Neural progenitor cell (in vitro differentiated cells): ENCODE measurements at regions not wholly inside any gene's neighbourhood (a gene's known extent, or its start where the extent isn't known, plus 50 kb on each side); places are given as distances from the start of the nearest gene placed in this dataset.
"Not testable (repeated sequence)": the region's sequence is repeated elsewhere in the genome, so short reads cannot be mapped to it uniquely, and the experiment has no call there.

Experiments used
- DNase-seq: peaks from one replicate; pipeline ENCODE4 v3.0.0-alpha.2; 2016; ENCODE audit warnings: low spot score
- H2AFZ ChIP-seq: fragments of 200-600 bp; sonication (generic); replicated peaks from 2 replicates; pipeline ENCODE4 v1.6.1; 2016; ENCODE audit warnings: antibody characterized with exemption
- H3F3A ChIP-seq: fragments of 200-600 bp; sonication (generic); 2 replicates; pipeline ENCODE4 v1.6.1; 2016; ENCODE audit warnings: antibody characterized with exemption, low read depth
- H3K27ac ChIP-seq: fragments of 200-600 bp; sonication (generic); 2 replicates; pipeline ENCODE4 v1.5.1; 2016; ENCODE audit warnings: mild to moderate bottlenecking
- H3K27me3 ChIP-seq: fragments of 200-600 bp; sonication (generic); 2 replicates; pipeline ENCODE4 v1.6.1; 2016; ENCODE audit warnings: mild to moderate bottlenecking, moderate library complexity
- H3K36me3 ChIP-seq: fragments of 200-600 bp; sonication (generic); 2 replicates; pipeline ENCODE4 v1.5.1; 2016
- H3K4me1 ChIP-seq: fragments of 200-600 bp; sonication (generic); 2 replicates; pipeline ENCODE4 v1.6.1; 2016; ENCODE audit warnings: mixed run types
- H3K4me2 ChIP-seq: fragments of 200-600 bp; sonication (generic); 2 replicates; pipeline ENCODE4 v1.6.1; 2016
- H3K4me3 ChIP-seq: fragments of 200-600 bp; sonication (generic); 2 replicates; pipeline ENCODE4 v1.5.1; 2016
- H3K79me2 ChIP-seq: fragments of 200-600 bp; sonication (generic); 2 replicates; pipeline ENCODE4 v1.6.1; 2016; ENCODE audit warnings: low read depth
- H3K9ac ChIP-seq: fragments of 200-600 bp; sonication (generic); 2 replicates; pipeline ENCODE4 v1.6.1; 2016
- H3K9me3 ChIP-seq: fragments of 200-600 bp; sonication (generic); 2 replicates; pipeline ENCODE4 v1.5.1; 2016; ENCODE audit warnings: low read depth
- H4K20me1 ChIP-seq: fragments of 200-600 bp; sonication (generic); 2 replicates; pipeline ENCODE4 v1.6.1; 2016; ENCODE audit warnings: low read depth
- H3K27ac Mint-ChIP-seq: 3 replicates; pipeline ENCODE4 v1.8.0; 2021; ENCODE audit warnings: mixed read lengths
- H3K27me3 Mint-ChIP-seq: 2 replicates; pipeline ENCODE4 v1.8.0; 2022; ENCODE audit warnings: low read depth, mild to moderate bottlenecking, inconsistent platforms, moderate library complexity, mixed read lengths; ENCODE audit not compliant: insufficient read depth
- H3K36me3 Mint-ChIP-seq: 3 replicates; pipeline ENCODE4 v1.8.0; 2021; ENCODE audit warnings: mixed read lengths
- H3K4me1 Mint-ChIP-seq: 3 replicates; pipeline ENCODE4 v1.8.0; 2021; ENCODE audit warnings: mixed read lengths
- H3K4me3 Mint-ChIP-seq: 3 replicates; pipeline ENCODE4 v1.8.0; 2021; ENCODE audit warnings: mild to moderate bottlenecking, moderate library complexity, mixed read lengths
- H3K9me3 Mint-ChIP-seq: 3 replicates; pipeline ENCODE4 v1.8.0; 2020; ENCODE audit warnings: mixed read lengths
- CTCF ChIP-seq: fragments of 200-600 bp; sonication (generic); IDR thresholded peaks from 2 replicates; pipeline ENCODE4 v1.5.1; 2017; ENCODE audit warnings: antibody characterized with exemption, mild to moderate bottlenecking
- EZH2 ChIP-seq: fragments of 200-600 bp; sonication (generic); IDR thresholded peaks from 2 replicates; pipeline ENCODE4 v1.6.1; 2017; ENCODE audit warnings: antibody characterized with exemption, mild to moderate bottlenecking, moderate library complexity
- EZH2phosphoT487 ChIP-seq: fragments of 200-600 bp; sonication (generic); IDR thresholded peaks from 2 replicates; pipeline ENCODE4 v1.6.1; 2017; ENCODE audit warnings: antibody characterized with exemption

- Mint-ChIP-seq H3K9me3 (peaks cover 11% of the 10 kb centered on the region), H3K4me1 (no peaks in the 10 kb centered on the region), H3K4me3 (no peak overlapping the region), H3K27me3 (peaks cover 4% of the 10 kb centered on the region), H3K27ac (no peak overlapping the region), H3K36me3 (no peaks in the 10 kb centered on the region)
- Histone ChIP-seq H4K20me1 (no peaks in the 10 kb centered on the region), H3K4me1 (no peaks in the 10 kb centered on the region), H3K4me2 (no peak overlapping the region), H3K9ac (no peak overlapping the region), H2AFZ (no peak overlapping the region), H3K9me3 (no peaks in the 10 kb centered on the region), H3K4me3 (no peak overlapping the region), H3K79me2 (no peaks in the 10 kb centered on the region), H3K27me3 (no peaks in the 10 kb centered on the region), H3F3A (no peaks in the 10 kb centered on the region), H3K27ac (no peak overlapping the region), H3K36me3 (no peaks in the 10 kb centered on the region)
- no peak for TF ChIP-seq EZH2
- no peak for TF ChIP-seq CTCF
- no peak for TF ChIP-seq EZH2phosphoT487
- no peak for DNase-seq
Observed at GRCh38 chr6:78797270-78797669, 70.1 kb upstream of the IRAK1BP1 start.

GRCh38 chr6:78799682-78800081, 67.7 kb upstream of the IRAK1BP1 start:
- H2AFZ ChIP-seq: no peak overlapping the region
- no peaks in the 10 kb centered on the region for H3K4me1 ChIP-seq
- H3K9ac ChIP-seq: no peak overlapping the region
- Mint-ChIP-seq H3K36me3 (no peaks in the 10 kb centered on the region), H3K9me3 (peaks cover 27% of the 10 kb centered on the region), H3K4me1 (no peaks in the 10 kb centered on the region), H3K27me3 (peaks cover 6% of the 10 kb centered on the region), H3K27ac (no peak overlapping the region), H3K4me3 (no peak overlapping the region)
- H3K4me3 ChIP-seq: no peak overlapping the region
- no peaks in the 10 kb centered on the region for H3K36me3 ChIP-seq
- no peaks in the 10 kb centered on the region for H3F3A ChIP-seq
- H3K9me3 ChIP-seq: no peaks in the 10 kb centered on the region
- H3K79me2 ChIP-seq: no peaks in the 10 kb centered on the region
- no peak overlapping the region for H3K4me2 ChIP-seq
- H4K20me1 ChIP-seq: no peaks in the 10 kb centered on the region
- no peak overlapping the region for H3K27ac ChIP-seq
- DNase-seq: no peak
- TF ChIP-seq CTCF (no peak), EZH2phosphoT487 (no peak), EZH2 (no peak)
- no peaks in the 10 kb centered on the region for H3K27me3 ChIP-seq

- H3K79me2 ChIP-seq, H3K4me1 Mint-ChIP-seq, H3K4me3 ChIP-seq, H3F3A ChIP-seq, H3K27ac Mint-ChIP-seq, H3K9me3 ChIP-seq, DNase-seq, H3K4me2 ChIP-seq, H3K27ac ChIP-seq, H3K36me3 ChIP-seq, H3K4me1 ChIP-seq, H3K27me3 ChIP-seq, H3K36me3 Mint-ChIP-seq, H3K4me3 Mint-ChIP-seq, H3K9ac ChIP-seq, H4K20me1 ChIP-seq, H2AFZ ChIP-seq: not testable (repeated sequence)
- H3K9me3 Mint-ChIP-seq: peaks cover 17% of the 10 kb centered on the region
- peaks cover 11% of the 10 kb centered on the region for H3K27me3 Mint-ChIP-seq
Observed at GRCh38 chr6:78806792-78807191, 60.6 kb upstream of the IRAK1BP1 start.

- H3K27me3 Mint-ChIP-seq, H3F3A ChIP-seq, H3K27ac Mint-ChIP-seq: not testable (repeated sequence)
Observed at GRCh38 chr6:78807655-78808355, 59.5 kb upstream of the IRAK1BP1 start.

More at GRCh38 chr6:78807655-78808355, 59.5 kb upstream of the IRAK1BP1 start:
- peaks cover 14% of the 10 kb centered on the region for H3K9me3 Mint-ChIP-seq
- not testable (repeated sequence) for H3K9me3 ChIP-seq, H3K4me1 ChIP-seq, H3K36me3 ChIP-seq, DNase-seq, H3K4me3 Mint-ChIP-seq, H3K4me1 Mint-ChIP-seq, H3K36me3 Mint-ChIP-seq, H2AFZ ChIP-seq, H3K79me2 ChIP-seq, H3K9ac ChIP-seq, H4K20me1 ChIP-seq, H3K27me3 ChIP-seq, H3K27ac ChIP-seq, H3K4me2 ChIP-seq, H3K4me3 ChIP-seq
